CD4-positive, alpha-beta T cell treated with Interleukin-12 subunit alpha and Interleukin-12 subunit beta, for 1 hour (primary cell): ENCODE measurements at regions not wholly inside any gene's neighbourhood (a gene's known extent, or its start where the extent isn't known, plus 50 kb on each side); places are given as distances from the start of the nearest gene placed in this dataset.

Experiments used
- DNase-seq: peaks from one replicate; pipeline ENCODE4 v3.0.0-alpha.2; 2020

DNA sequence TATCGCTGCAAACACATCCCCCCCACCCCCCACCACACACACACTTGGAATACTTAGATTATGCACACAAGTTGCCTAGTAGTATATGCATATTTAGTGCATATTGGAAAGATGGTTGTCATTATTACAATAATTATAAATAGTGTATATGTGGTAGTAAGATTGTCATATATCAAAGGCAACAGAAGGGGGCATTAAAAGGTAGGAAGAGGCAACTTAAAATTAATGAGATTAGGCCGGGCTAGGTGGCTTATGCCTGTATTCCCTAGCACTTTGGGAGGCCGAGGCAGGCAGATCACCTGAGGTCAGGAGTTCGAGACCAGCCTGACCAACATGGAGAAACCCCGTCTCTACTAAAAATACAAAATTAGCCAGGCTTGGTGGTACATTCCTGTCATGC lies 52.1 kb downstream of the GSC start:
- no peak for DNase-seq

DNA sequence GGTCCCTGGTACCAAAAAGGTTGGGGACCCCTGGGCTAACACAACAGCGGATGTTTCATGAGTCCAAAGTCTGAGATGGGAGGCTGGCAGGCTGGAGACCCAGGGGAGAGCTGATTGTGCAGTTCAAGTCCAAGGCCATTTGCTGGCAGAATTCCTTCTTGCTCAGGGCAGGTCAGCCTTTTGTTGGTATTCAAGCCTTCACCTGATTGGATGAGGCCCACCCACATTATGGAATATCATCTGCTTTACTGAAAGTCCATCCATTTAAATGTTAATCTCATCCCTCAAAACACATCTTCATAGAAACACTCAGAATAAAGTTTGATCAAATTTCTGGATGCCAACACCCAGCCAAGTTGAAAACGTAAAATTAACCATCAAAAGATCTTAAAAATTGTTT lies 52.9 kb downstream of the GSC start:
- DNase-seq: no peak

DNA sequence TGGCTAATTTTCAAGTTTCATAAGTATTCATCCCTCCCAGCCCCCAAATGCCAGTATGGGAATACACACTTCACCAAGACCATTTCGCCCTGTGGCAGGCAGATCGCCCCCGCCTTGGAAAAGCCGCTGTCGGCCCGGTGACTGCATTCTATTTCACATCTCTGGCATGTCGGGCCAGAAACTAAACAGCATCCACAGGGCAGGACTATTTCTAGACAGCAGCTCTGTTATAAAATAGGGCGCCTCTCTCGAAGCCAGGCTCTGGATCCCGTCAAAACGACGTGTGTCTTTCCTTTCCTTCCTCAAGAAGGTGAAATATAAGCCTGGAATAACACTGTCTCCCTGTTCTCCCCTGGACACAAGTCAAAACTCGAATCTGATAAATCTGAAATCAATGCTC lies 56.8 kb downstream of the GSC start:
- DNase-seq: no peak

DNA sequence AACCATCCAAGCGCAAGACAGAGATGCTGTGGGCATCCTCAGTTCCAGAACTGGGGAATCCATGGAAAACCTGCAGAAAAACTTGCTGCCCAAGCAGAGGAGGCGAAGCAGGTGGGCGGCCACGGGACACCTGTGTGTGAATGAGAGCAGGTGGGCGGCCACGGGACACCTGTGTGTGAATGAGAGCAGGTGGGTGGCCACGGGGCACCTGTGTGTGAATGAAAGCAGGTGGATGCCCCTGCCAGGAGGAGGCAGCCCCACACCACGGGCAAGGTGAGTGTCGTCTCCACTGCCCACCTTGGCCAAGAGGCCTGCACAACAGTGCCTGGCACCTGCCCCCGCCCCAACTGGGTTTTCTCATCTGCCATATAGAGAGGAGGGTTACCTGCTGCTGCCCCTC lies 59.2 kb downstream of the GSC start:
- DNase-seq: no peak

DNA sequence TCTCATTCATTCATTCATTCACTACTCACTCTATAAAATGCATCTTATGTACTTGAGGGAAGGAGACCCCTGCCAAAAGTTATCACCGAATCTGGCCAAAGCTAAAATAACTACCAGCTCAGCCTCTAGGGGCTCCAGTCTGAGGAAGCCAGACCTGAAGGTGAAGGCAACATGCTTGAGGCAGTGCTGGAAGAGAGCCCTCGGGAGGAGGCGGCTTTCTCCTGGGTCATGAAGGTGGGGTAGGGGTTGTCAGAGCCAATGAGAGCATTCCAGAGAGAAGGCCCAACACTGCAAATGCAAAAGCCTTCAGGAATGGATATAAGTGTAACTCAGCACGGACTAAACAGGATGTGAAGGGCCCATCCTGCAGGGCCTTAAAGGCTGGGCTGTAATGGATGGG lies 62.4 kb downstream of the GSC start:
- no peak for DNase-seq

DNA sequence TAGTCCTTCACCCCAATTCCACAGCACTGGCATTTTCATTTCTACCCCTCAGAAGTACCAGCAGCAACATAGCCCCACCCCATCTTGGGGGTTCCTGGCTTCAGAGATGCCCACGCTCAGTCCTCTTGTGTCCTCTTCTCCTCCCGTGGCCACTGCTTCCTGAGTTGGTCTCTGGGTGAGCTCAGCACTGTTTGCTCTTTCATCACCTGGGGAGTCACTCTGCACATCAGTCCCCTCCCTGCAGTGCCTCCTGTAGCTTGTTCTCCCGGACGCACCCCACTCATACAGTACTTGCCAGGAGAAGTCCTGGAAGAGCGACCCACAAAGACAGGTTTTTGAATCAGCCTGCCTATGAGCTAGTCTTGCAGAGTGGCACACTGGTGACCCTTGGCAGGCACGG lies 63.8 kb downstream of the GSC start:
- DNase-seq: no peak

DNA sequence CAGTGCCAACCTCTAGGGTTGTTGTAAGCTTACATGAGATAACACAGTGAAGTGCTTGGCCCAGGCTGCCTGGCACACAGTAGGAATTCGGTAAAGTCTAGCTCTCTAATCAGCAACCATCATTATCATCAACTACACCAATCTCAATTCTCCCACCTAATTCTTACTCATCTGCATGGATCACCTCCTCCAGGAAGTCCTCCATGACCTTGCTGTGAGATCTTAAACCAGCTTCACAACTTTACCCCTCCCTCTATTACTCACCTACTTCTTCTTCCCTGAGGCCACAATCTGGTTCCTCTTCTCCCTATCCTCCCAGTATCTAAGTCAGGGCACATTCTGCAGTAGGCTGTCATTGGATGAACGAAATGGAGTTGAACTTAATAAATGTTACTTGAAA lies 67.3 kb downstream of the GSC start:
- no peak for DNase-seq

DNA sequence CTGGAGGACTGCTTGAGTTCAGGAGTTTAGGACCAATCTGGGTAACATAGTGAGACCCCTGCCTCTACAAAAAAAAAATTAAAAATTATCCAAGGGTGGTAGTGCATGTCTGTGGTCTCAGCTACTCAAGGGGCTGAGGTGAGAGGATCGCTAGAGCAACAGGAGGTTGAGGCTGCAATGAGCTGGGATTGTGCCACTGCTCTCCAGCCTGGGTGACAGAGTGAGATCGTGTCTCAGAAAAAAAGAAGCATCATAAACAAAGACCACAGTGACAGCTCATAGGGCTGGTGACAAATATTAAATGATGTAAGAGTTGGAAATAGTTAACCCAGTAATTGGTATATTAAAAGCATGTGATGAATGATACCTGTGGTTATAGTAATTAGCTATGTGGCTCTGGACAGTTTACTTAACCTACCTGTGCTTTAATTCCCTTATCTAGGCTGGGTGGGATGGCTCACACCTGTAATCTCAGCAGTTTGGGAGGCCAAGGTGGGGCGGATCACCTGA lies 68.0 kb downstream of the GSC start:
- no peak for DNase-seq

DNA sequence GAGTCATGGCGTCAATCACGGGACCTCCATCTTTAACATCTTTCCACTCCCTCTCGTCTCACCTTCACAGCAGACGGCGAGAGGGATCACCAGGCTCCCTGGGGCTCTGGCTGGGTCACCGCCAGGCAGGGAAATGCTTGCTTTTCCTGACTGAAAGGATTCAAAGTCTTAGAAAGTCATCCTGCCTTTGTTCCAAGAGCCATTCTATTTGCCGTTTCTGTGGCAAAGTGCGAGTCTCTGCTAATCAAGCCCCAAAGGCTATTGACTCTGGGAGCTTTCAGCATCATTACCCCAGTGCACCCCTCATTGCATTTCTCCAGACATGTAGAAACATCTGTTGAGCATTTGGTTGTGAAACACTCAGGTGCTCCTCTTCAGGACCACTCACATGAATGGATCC lies 69.6 kb downstream of the GSC start:
- DNase-seq: no peak

DNA sequence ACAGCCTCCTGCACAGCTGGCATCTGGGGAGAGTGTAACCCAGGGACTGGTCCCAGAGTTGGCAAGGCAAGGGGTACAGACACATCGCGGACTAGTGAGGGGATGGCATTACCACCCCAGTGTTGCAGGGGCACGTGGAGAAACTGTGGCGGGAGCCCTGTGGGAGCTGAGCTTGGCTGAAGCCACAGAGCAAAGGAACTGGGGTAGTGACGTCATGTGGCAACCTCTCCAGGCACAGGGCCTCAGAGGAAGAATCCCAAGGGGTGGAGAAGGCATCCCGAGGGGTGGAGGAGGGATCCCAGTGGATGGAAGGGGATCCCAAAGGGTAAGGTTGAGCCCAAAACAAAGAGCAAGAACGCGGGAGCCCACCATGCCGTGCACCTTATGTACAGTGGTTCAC lies 70.1 kb downstream of the GSC start:
- DNase-seq: no peak

DNA sequence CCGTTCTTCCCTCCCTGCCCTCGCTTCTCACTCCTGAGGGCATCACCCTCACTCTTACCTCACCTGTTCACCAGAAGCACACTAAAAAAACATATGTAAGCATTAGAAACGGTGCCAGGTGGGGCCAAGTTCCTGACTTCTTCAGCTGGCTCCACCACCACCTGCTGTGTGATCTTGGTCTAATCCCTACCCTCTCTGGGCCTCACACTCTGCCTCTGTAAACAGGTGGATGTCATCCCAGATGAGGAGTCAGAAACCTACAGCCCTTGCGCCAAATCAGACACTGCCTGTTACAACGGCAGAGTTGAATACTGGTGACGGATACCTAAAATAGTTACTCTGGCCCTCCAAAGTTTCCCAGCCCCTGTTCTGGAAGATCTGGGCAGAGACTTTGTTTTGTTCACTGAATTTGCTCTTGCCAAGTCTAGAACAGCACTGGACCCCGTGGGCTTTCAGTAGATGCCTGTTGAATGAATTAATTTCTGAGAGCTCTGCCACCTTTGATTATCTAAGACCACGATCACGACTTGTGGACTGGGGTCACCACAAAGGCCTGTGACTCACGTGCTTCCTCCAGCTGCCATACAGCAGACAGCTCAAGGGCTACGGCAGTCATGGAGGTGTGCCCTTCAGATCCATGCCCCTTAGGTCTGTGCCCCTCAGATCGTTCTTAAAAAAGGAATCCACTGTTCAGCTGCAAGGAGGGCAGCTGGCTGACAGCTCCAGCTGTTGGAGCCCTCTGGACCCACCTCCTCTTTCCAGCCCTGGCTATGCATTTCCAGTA lies 71.9 kb downstream of the GSC start:
- DNase-seq: no peak

DNA sequence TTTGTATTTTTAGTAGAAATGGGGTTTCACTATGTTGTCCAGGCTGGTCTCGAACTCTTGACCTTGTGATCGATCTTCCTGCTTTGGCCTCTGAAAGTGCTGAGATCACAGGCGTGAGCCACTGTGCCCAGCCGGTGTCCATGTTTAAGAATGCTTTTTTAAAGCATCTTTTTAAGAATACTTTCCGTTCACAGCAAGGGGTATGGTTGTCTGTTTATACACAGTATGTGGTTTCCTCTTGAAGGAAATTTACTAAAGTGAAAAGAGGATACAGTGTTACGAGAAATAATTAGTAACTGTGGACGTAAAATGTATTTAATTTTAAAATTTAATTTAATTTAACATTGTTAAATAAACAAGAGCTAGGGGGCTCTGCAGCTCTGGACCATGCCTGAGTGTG lies 73.4 kb downstream of the GSC start:
- no peak for DNase-seq

DNA sequence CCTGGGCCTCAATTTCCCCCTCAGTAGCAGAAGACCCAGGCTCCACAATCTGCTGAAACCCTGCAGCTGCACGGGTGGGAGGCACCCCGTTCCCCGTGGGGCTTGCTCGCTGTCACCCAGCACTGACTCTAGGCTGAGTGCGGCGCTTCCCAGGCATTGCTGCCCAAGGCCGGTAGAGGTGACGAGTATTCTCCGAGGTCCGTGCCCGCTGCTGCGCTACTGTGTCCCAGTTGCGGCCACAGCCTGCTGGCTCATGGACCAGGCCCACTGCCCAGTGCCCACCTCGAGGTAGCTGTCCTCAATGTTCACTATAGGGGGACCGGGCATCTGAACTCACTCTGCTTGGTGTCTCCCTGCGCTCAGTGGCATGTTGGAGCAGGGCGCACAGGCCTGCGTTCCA lies 74.7 kb downstream of the GSC start:
- DNase-seq: no peak

DNA sequence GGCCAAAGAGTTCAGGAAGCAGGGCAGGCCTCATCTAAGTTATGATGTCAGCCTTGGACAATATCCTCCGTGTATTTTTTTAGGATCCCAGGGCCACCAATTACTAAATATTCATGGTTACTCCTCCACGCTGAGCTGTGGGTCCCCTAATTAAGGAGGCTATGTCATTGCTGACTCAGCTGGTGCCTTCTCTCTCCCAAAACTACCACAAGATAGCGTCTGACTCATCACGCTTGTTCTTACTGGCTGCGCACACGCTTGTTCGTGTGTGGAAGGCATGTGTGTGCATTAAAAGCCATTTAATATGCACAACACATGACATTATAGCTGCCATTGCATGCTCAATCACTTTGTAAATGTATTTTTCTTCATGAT lies 78.3 kb downstream of the GSC start:
- DNase-seq: no peak

DNA sequence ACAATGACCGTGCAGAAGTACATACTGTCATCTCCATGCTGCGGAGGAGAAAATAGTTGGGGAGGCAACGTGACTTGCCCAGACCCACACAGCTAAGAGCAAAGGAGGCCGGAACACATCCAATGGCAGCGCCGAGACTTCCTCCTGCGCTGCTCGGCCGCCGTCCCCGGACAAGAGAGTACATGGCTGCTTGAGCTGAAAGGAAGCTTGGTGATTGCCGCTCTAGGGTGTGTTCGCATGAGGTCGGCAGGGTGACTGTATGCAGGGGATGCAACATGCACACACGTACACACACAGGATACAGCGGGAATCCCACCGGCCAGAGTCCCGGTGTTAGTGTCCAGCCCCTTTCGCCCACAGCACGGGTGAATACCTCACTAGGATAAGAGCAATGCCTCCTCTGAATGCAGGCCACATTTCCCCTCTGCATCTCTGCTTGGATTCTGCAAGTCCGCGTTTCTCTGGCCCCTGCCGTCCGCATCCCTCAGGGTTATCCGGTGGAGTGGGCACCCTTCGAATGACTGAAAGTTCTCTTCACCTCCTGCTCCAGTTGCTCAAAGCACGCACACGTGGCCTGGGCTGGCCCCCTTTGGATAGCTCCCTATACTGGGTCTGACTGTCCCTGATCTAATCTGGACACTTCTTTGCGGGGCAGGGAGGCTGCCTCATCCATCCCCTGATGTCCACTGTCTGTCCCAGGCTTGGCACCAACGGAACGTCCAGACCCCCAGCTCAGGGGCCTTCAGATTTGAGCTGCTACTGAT lies 78.8 kb downstream of the GSC start:
- no peak for DNase-seq

DNA sequence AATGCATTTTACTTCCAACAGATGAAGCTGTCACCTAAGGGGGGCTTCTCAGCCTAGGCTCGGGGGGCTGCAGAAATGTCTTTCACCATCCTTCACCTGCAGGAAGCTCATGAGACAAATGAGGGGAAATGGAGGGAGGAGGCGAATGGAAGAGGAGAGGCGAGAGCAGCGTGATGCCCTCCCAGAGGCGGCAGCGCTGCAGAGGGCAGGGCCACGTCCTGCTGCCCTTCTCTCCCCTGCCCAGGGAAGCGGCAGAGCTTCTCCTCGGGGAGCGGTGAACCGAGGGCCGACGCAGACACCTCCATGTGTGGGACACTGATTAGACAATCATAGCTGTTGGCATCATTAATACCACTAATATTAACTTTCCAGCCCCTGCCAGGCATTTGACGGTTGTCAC lies 78.3 kb downstream of the SERPINA3 start:
- DNase-seq: no peak

DNA sequence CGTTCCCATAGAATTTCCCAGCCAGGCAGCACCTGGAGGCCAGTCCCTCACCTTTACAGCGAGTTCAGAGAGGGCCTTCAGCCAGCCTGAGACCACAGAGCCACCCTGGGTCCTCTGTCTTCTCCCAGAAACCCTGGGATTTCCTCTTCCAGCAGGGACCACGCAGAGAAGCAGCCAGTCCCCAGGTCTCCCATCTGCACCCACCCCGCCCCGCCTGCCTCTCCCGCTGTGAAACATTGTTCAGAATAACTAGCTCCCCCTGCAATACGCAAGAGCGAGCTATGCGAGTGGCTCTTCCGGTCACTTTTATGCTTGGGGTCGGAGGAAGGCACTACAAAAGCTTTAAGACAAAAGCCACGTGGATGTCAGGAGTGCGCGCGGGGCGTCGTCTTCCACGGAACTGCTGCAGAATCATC lies 77.8 kb downstream of the SERPINA3 start:
- DNase-seq: no peak

DNA sequence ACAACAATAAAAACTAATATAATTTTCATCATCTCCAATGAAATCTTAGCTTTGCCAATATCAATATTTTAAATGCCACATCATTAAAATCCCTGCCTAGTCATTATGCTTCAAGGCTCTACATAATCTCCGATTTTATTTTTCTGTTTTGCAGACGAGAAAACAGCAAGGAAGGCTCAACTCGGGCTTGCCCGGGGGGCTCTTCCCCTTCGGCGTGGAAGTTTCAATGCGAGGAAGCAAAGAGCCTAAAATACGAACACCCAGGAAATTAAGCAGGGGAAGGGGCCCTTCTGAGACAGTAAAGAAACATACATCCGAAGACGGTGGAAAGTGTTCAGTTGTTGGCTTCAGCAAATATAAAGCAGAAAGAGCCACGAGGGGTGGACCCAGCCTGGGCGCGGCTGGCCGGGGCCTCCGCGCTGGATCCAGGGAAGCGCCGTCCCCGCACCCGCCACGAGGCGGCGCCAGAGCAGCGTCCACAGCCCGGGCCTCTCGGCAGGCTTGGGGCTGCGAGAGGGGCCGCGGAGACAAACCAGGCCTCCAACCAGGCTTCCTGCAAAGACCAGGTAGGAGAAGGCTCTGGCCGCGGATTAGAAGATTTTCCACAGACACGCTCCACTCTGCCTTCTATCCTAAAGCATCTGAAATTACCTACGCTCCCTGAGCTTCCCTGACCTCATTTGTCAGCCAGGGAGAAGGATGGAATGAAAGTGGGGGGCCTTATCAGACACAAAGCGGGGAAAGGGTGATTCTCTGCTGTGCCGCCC lies 77.2 kb downstream of the SERPINA3 start:
- DNase-seq: peak; percentile 28

DNA sequence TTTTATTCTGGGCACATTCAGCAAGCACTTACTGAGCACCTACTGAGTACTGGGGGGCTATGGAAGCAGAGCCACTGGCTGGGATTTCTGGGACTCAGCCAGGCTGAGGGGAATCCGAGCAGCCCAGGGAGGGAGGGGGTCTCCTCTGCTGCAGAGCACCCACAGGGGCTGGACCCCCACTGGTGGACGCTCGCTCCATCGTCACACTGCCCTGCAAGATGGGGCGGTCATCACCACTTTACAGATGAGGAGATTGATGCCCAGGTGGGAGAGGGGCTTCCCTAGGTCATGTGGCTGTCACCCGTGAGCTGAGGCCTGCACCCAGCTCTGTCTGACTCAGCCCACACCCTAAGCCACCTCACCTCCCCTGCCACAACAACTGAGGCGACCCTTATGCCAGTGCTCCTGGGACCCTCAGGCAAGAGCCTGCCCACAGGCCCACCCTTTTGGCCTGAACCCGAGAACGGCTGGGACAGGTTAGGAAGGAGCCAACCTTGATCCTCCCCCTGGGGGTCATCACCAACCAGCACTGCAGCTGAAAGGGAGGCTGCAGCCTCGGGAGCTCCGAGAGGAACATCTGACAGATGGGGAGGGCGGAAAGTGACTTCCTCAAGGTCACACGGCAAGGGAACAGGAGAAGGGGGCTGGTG lies 74.4 kb downstream of the SERPINA3 start:
- DNase-seq: no peak

DNA sequence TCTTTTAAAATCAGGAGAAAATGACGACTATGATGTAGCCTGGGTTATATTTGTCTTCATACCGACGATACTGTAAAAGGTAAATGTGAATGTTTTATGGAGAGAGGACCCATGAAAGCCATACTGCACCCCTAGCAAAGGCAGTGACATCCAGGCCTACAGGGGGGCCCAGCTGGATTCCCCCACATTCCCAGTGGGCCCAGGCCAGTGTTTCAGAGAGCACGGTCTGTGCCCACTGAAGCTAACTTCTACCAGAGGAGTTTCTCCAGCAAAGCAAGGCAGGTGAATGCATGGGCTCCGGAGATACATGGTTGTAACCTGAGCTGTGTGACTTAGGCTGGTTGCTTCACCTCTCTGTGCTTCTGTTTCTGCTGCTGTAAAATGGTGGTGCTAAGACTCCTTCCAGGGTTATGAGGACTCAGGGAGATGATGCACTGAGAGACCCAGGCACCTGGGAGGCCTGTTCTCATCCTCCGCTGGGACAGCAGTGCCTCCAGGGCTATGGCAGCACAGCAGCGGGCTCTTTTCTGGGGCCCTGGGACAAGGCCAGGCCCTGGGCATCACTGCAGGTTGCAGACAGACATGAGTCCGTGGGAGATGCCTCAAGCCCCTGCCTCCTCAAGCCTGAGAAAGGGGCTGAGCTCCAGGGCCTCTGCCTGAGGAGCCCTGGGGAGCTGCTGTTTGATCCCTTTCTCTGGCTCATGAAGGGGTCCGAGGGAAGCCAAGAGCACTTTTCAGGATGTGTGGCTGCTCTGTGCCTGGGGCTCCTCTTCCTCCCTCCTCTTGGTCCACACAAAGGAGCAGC lies 73.7 kb downstream of the SERPINA3 start:
- DNase-seq: no peak

DNA sequence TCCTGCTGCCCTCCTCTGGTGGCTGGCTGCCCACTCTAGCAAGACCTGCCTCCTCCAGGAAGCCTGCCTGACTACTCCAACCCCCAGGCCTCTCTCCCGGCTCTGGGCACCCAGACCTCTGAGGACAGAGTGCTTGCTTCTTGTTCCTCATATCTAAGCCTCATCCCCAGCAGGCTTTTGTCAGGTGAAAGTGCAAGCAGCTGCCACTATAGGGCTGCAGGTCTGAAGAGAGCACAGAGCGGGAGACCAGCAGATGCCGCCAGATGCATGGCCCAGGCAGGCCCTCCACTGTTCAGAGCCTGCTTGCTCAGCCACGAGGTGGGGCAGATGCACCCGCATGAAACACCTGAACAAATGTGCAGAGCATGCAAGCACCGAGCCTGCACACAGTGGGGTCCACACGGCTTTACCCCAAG lies 73.0 kb downstream of the SERPINA3 start:
- no peak for DNase-seq

DNA sequence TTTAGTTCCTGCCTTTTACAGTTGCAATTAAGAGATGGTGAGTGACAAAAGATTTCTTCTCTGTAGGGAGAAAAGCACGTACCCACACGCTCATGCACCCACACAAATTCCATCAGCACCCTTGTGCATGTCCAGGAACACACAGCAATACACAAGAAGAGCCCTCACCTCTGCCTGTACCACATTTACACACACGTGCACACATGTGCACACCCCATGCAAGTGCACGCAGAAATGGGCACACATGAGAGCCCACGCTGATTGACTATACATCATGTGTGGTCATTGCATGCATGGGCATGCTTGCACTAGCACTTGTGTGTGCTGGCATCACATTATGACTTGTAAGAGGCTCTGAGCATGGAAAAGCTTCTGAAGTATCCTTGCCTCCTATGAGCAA lies 70.5 kb downstream of the SERPINA3 start:
- DNase-seq: no peak
